ENCODE measurements at regions not wholly inside any gene's neighbourhood (a gene's known extent, or its start where the extent isn't known, plus 50 kb on each side); places are given as distances from the start of the nearest gene placed in this dataset.

GRCh38 chr15:77839970-77840905, 207.5 kb upstream of the LINGO1 start:
- TF ChIP-seq ZBTB7A (CRISPR knock-in tag; IDR thresholded peaks at IDR 0.05) (no peak), MAFF (IDR thresholded peaks at IDR 0.05; ENCODE audit: low read depth, low read length) (no peak)
